GM18505 (cell line): ENCODE measurements at regions not wholly inside any gene's neighbourhood (a gene's known extent, or its start where the extent isn't known, plus 50 kb on each side); places are given as distances from the start of the nearest gene placed in this dataset.

Experiments used
- ATAC-seq: cut with Tn5 transposase; IDR thresholded peaks from one replicate; pipeline ENCODE4 v1.9.1; 2021; ENCODE audit not compliant: unreplicated experiment
- POLR2A ChIP-seq: IDR thresholded peaks from 4 replicates; pipeline ENCODE4 v1.6.1; 2011; ENCODE audit warnings: borderline replicate concordance; ENCODE audit not compliant: insufficient read depth, insufficient read length; ENCODE audit errors: extremely low read depth

DNA sequence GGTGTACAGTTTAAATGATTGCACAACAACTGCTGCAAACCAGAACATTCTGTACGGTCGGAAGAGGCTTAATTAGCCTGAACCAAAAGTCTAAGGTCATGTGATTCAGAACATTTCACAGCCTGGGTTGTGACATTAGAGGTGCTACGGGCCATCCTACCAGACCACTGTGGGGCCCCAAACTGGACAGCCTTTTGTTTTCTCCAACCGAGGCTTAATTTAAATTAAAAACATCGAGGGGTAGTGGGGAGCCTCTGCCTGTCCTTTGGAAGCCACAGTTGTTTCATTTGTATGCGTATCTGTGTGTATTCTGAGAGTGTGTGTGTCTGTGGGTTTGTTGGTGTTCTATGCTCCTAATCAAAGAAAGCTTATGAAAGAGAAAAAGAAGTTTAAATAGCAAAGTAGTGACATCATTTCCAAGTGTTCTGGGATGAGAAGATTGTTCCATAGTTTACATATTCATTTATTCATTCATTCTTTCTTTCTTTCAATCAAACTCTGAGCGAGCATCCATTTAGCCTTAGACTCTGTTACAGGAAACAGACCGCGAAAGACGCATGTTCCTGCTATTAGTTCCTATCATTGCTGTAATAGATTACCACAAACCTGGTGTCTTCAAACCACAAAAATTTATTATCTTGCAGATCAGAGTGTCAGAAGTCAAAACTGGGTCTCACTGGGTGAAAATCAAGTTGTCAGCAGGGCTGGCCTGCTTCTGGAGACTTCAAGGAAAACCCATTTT, 444.8 kb downstream of the FOXO1 start:
- ATAC-seq, result no peak
- TF ChIP-seq POLR2A, result no peak

GRCh38 chr13:40223585-40223984, 442.9 kb downstream of the FOXO1 start:
- TF ChIP-seq POLR2A, result no peak
- no peak for ATAC-seq

- no peak for ATAC-seq
- TF ChIP-seq POLR2A, result no peak
These were observed 437.9 kb downstream of the FOXO1 start for GRCh38 chr13:40228496-40228895.

DNA sequence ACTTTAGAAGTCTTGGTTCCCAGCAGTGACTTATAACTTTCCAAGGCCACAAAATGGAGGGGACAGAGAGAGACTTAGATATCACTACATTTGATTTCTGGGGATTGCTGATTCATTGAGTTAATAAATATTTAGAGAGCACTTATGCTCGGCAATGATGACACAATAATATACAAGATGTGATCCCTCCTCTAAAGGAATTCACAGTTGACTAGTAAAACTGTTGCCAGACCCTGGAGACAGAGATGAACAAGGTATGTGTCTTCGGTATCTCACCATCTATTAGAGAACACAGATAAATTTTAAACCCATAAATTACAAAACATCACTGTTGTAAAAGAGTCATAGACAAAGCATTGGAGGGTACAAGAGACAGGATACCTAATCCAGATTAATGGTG, 437.5 kb downstream of the FOXO1 start:
- ATAC-seq, result no peak
- no peak for TF ChIP-seq POLR2A

- no peak for TF ChIP-seq POLR2A
- no peak for ATAC-seq
These were observed 435.6 kb downstream of the FOXO1 start for GRCh38 chr13:40230833-40231266.

DNA sequence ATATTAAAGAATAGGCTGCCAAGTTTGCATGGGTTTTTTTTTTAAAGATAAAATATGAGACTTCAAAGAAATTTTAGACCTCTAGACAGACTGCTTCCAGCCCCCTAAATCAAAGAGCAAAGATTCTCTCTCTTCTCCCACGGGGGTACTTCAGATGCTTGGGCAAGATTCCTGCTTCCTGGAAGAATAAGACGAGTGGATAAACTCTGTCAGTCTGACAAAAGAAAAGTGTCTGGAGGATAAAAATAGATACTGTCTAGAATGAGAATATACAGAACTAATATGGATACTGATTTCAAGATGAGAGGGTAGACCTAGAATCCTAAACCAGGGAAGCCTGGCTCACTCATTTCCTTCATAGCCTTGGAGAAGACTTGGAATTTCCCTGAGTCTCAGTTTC, 435.1 kb downstream of the FOXO1 start:
- no peak for ATAC-seq
- no peak for TF ChIP-seq POLR2A

GRCh38 chr13:40231751-40232150, 434.7 kb downstream of the FOXO1 start:
- no peak for TF ChIP-seq POLR2A

DNA sequence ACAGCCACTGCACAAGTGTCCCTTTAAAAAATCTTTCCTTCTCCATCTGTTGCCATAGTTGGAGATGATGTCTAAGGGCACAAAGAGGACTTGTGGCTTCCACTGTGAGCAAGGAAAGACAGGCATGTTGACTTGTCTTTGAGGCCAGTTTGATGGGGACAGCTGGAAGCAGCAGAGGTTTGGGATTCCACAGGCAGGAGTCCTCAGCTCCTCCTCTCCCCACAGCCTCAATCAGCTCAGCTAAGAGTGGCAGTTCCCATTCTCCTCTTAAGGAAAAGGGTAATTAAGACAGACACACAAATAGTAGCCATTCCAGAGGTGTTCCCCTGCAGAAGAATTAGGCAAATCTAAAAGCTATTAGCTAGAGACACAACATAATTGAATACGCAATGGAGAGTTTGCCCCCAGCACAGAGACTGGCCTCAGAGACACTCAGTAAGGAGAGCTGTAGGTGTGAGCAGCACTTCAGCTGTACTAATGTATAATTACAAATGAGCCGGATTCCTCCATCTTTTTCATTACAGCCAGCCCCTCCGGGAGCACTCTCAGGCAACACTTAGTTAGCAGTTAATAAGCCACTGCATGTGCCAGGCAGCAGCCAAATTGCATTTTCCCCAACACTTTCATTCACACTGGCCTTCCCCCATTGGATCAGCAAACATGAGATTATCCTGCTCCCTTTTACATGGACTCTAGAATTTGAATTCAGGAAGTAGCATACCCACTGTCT, 434.0 kb downstream of the FOXO1 start:
- TF ChIP-seq POLR2A, result no peak
- ATAC-seq, result no peak

More at GRCh38 chr13:40231751-40232150, 434.7 kb downstream of the FOXO1 start:
- no peak for ATAC-seq

DNA sequence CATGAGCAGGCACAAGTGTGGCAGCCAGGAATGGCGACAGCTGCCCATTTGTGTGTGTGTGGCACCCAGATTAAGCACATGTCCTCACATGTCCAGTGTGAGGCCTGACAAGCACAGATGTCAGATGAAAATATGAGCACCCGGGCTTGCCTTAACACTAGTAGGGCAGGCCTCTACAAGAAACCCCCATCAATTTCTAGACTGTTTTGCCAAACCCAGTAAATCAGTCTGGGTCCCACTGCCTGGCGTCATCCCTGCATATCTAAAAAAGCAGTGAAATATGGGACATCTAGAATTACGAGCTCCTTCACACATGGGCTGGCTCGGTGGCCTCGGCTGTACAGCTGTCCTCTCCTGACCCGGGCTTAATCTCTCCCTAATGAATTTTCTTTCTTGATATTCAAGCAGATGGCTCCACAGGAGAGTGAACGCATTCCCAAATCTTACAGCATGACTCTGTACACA, 432.7 kb downstream of the FOXO1 start:
- TF ChIP-seq POLR2A, result no peak
- ATAC-seq, result no peak

DNA sequence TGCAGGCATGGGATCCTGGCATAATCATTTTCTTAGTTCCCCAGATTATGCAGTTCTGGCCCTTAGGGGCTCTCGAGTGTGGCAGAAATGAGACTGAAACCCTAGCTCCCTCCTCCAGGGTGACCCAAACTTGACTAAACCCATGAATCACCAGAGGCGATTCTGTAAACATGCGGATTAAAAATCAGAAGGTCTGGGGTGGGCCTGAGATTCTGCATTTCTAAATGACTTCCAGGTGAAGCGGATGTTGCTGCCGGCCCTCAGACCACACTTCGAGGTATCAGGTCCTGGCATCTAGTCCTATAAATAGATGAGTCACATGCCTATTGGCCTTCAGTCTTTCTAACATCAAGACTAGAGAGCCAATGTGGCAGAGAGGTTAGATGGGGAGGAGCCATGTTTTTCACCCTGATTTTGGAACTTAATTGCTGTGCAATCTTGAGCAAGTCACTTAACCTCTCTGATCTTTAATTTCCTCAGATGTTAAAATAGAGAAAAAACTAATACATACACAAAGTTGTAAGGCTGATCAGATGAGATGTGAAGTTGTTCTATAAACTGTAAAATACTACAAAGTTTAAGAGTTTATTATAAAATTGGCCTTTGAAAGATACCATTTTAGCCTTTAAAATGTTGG, 431.2 kb downstream of the FOXO1 start:
- TF ChIP-seq POLR2A, result no peak
- no peak for ATAC-seq

DNA sequence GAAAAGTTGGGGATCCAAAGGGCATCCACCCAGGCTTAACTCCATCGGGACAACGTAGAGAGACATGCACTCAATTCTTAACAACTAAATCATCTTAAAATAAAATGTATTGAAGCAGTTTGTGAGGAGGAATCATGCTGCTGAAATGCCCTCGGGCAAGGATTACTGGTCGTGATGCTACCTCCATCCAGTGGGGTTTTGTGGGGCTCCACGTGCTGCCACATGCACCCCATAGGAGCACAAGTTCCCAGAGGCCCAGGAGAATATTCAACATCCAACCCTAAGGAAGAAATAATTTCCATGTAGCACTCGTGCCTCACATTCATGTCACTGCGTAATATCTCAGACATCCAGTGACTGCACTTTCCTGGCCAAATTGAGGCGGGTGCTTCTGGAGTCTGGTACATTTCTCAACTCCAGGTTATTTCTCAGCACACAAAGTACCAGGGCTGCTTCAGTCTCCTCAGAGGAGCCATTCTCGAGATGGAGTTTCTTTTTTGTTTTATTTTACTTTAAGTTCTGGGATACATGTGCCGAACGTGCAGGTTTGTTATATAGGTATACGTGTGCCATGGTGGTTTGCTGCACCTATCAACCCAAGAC, 429.8 kb downstream of the FOXO1 start:
- ATAC-seq, result no peak
- TF ChIP-seq POLR2A, result no peak

GRCh38 chr13:40238761-40239160, 427.7 kb downstream of the FOXO1 start:
- no peak for TF ChIP-seq POLR2A
- ATAC-seq, result no peak

GRCh38 chr13:40240293-40240692, 426.1 kb downstream of the FOXO1 start:
- ATAC-seq, result no peak
- no peak for TF ChIP-seq POLR2A
